ENCODE measurements at regions not wholly inside any gene's neighbourhood (a gene's known extent, or its start where the extent isn't known, plus 50 kb on each side); places are given as distances from the start of the nearest gene placed in this dataset.

GRCh38 chrX:38877366-38877765, 76.1 kb downstream of the MID1IP1 start:
- Histone ChIP-seq H3K36me3 (ENCODE audit: control insufficient read depth in 1 of 2, insufficient read depth in 2 of 2, low read length in 2 of 2) (no peaks in the 10 kb centered on the region), H3K4me2 (ENCODE audit: low read length) (no peak overlapping the region), H3K4me3 (replicated peaks in 1 of 2; ENCODE audit: low read depth in 1 of 2, low read length in 2 of 2) (no peak overlapping the region), H3K9me2 (ENCODE audit: insufficient read depth) (no peaks in the 10 kb centered on the region), H3K9ac (ENCODE audit: low read length) (no peak overlapping the region), H3K27ac (ENCODE audit: low read depth, low read length) (no peak overlapping the region), H3K9me3 (ENCODE audit: control insufficient read depth in 1 of 2, insufficient read depth in 1 of 2, low read depth in 1 of 2, low read length in 2 of 2) (no peaks in the 10 kb centered on the region), H3K79me2 (ENCODE audit: insufficient read depth, low read length) (no peaks in the 10 kb centered on the region), H2AFZ (ENCODE audit: low read depth, low read length, poor library complexity, severe bottlenecking) (no peak overlapping the region), H3K4me1 (ENCODE audit: control insufficient read depth in 1 of 2, insufficient read depth in 2 of 2, low read length in 2 of 2) (peaks cover 0 to 14% of the 10 kb centered on the region in 2 experiments; a peak in 2 of 4 replicates), H4K20me1 (ENCODE audit: insufficient read depth) (no peaks in the 10 kb centered on the region), H3K27me3 (ENCODE audit: insufficient read depth, low read length) (no peaks in the 10 kb centered on the region)
- POLR2A ChIA-PET = no interaction called here
- no TSS peak for BruUV-seq (replicated peaks)
- CTCF ChIA-PET = no interaction called here
- RAD21 ChIA-PET (ENCODE audit: low non-redundant PET in 1 of 2, low total read pairs in 2 of 2, uncharacterized antibody in 2 of 2, unreplicated experiment in 2 of 2) = no interaction called here
- intact Hi-C loops (cut with micrococcal nuclease) = no loop called here
- DNase-seq (ENCODE audit: low read depth, low spot score) (no peak), ATAC-seq (no peak)
- no peak for TF ChIP-seq FOSL1 (IDR thresholded peaks at IDR 0.05; ENCODE audit: low read depth)
- no peak for TF ChIP-seq SP1 (IDR thresholded peaks at IDR 0.05; ENCODE audit: low read depth)
- TF ChIP-seq POLR2A (IDR thresholded peaks at IDR 0.05; ENCODE audit: borderline replicate concordance, extremely low read depth, insufficient read depth, insufficient read length) = no peak
- TF ChIP-seq ZFX (IDR thresholded peaks at IDR 0.05) = no peak
- TF ChIP-seq POLR2AphosphoS5 (IDR thresholded peaks at IDR 0.05; ENCODE audit: low read depth, low read length) = no peak
- no peak for TF ChIP-seq EZH2 (IDR thresholded peaks at IDR 0.05)
- no peak for TF ChIP-seq CTCF (IDR thresholded peaks at IDR 0.05 in 2 of 3, conservative IDR thresholded peaks at IDR 0.05 in 1 of 3; ENCODE audit: borderline replicate concordance in 1 of 3, insufficient read depth in 1 of 3, low read depth in 2 of 3, low read length in 2 of 3)
- TF ChIP-seq JUND (IDR thresholded peaks at IDR 0.05) = no peak
- no peak for TF ChIP-seq ZBTB33 (IDR thresholded peaks at IDR 0.05; ENCODE audit: extremely low read depth, insufficient replicate concordance, low read length)
- TF ChIP-seq SIN3A (IDR thresholded peaks at IDR 0.05; ENCODE audit: low read depth) = no peak
- TF ChIP-seq ZNF274 (IDR thresholded peaks at IDR 0.05; ENCODE audit: low read depth, low read length) = no peak
- TF ChIP-seq CEBPB (IDR thresholded peaks at IDR 0.05; ENCODE audit: low read depth) = no peak
- no peak for TF ChIP-seq TCF7L2 (IDR thresholded peaks at IDR 0.05; ENCODE audit: borderline replicate concordance, extremely low read depth, insufficient read depth, insufficient read length)
- TF ChIP-seq YY1 (IDR thresholded peaks at IDR 0.05; ENCODE audit: extremely low read depth, insufficient replicate concordance, low read depth, low read length) = no peak
- no peak for TF ChIP-seq ATF3 (IDR thresholded peaks at IDR 0.05)

Measured in HCT116 (cell line).